ACC112 (cell line): ENCODE measurements at regions not wholly inside any gene's neighbourhood (a gene's known extent, or its start where the extent isn't known, plus 50 kb on each side); places are given as distances from the start of the nearest gene placed in this dataset.

ENCODE experiments used
- H2AFZ ChIP-seq: fragments of 200-600 bp; sonication (generic); one replicate; pipeline ENCODE4 v1.6.0; 2017; ENCODE audit warnings: antibody characterized with exemption, low read length; ENCODE audit not compliant: unreplicated experiment
- H3K27ac ChIP-seq: fragments of 200-600 bp; sonication (generic); 2 replicates; pipeline ENCODE4 v1.5.1; 2014; ENCODE audit warnings: low read depth, mild to moderate bottlenecking, antibody characterized with exemption, low read length, moderate library complexity
- H3K27me3 ChIP-seq: fragments of 200-600 bp; sonication (generic); 2 replicates; pipeline ENCODE4 v1.6.1; 2014; ENCODE audit warnings: mild to moderate bottlenecking, antibody characterized with exemption, low read length, moderate library complexity, mixed read lengths; ENCODE audit not compliant: insufficient read depth
- H3K36me3 ChIP-seq: fragments of 200-600 bp; sonication (generic); 2 replicates; pipeline ENCODE4 v1.6.1; 2016; ENCODE audit warnings: mild to moderate bottlenecking, antibody characterized with exemption, low read length, moderate library complexity, mixed read lengths; ENCODE audit not compliant: insufficient read depth
- H3K4me1 ChIP-seq: fragments of 200-600 bp; sonication (generic); one replicate; pipeline ENCODE4 v1.6.1; 2016; ENCODE audit warnings: low read length, mixed read lengths; ENCODE audit not compliant: insufficient read depth, unreplicated experiment, control insufficient read depth
- H3K4me3 ChIP-seq: fragments of 200-600 bp; sonication (generic); 2 replicates; pipeline ENCODE4 v1.5.1; 2014; ENCODE audit warnings: mild to moderate bottlenecking, low read depth, low read length
- H3K79me2 ChIP-seq: fragments of 200-600 bp; sonication (generic); one replicate; pipeline ENCODE4 v1.6.0; 2016; ENCODE audit warnings: low read length; ENCODE audit not compliant: control insufficient read depth, unreplicated experiment, insufficient read depth

DNA sequence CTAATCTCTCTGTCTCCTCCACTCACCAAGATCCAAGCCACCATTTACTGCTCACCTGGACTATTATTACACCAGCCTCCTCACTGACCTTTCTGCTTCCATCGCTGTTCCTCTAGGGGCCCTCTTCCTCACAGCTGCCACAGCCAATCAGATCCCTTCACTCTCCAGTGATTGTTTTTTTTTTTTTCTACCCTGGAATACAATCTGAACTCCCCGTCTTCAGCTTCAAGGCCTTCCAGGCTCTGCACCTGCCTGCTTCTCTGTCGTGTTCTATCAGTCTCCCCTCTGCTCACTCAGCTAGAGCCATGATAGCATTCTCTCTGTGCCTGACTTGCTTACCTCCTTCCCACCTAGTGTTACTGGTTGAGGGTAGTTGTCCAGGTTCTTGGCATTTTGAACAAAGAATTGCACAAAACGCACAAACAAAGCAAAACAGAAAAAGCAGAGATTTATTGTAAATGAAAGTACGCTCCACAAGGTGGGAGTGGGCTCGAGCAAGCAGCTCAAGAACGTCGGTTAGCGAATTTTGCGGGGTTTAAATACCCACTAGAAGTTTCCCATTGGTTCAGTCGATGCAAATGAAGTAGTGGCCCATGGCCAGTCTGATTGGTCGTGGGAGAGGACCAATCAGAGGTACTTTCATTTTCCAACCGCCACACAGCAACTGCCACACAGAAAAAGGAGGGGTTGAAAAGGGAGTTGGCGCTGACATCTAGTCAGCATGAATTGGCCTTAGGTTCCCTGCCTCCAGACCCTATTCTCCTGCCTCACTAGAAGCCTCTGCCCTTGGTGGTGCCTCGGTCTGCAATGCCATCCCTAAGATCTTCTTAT lies 188.9 kb downstream of the TLE3 start:
- Histone ChIP-seq H3K36me3 (no peaks in the 10 kb centered on the region), H3K79me2 (no peaks in the 10 kb centered on the region), H3K27ac (no peak overlapping the region), H3K4me3 (no peak overlapping the region), H3K4me1 (no peaks in the 10 kb centered on the region), H3K27me3 (peaks cover 40% of the 10 kb centered on the region), H2AFZ (no peak overlapping the region)

- peaks cover 47% of the 10 kb centered on the region for H3K27me3 ChIP-seq
- H3K27ac ChIP-seq: no peak overlapping the region
- no peak overlapping the region for H3K4me3 ChIP-seq
- no peaks in the 10 kb centered on the region for H3K4me1 ChIP-seq
- no peaks in the 10 kb centered on the region for H3K36me3 ChIP-seq
- no peak overlapping the region for H2AFZ ChIP-seq
- no peaks in the 10 kb centered on the region for H3K79me2 ChIP-seq
Observed at GRCh38 chr15:69909719-69910444, 187.8 kb downstream of the TLE3 start.

DNA sequence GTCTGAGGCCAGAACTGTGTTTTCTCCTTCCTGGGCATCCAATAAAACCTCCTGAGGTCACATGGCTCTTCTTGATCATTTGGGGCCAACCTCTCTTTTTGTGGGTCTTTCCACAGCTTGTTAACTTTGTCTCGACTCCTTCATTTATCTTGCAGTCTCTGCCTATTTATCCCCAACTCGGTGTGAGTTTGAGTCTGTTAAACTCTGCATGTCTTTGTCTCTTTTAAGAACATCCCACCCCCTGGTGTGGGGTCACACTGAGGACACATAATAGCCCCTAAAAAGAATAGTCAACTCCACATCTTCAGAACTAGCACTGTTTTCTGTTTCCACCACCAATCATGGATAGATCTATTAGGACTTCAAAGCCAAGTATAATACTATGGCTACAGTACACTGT lies 187.2 kb downstream of the TLE3 start:
- H2AFZ ChIP-seq: no peak overlapping the region

GRCh38 chr15:69912116-69912515 lies 185.6 kb downstream of the TLE3 start:
- Histone ChIP-seq H3K27ac (no peak overlapping the region), H3K4me1 (no peaks in the 10 kb centered on the region), H3K27me3 (peaks cover 65% of the 10 kb centered on the region)

More for the DNA sequence above, 187.2 kb downstream of the TLE3 start:
- no peaks in the 10 kb centered on the region for H3K79me2 ChIP-seq
- H3K36me3 ChIP-seq: no peaks in the 10 kb centered on the region
- no peaks in the 10 kb centered on the region for H3K4me1 ChIP-seq
- no peak overlapping the region for H3K4me3 ChIP-seq
- H3K27ac ChIP-seq: no peak overlapping the region
- H3K27me3 ChIP-seq: peaks cover 50% of the 10 kb centered on the region

GRCh38 chr15:69914040-69914439 lies 183.7 kb downstream of the TLE3 start:
- no peak overlapping the region for H3K27ac ChIP-seq
- H3K4me3 ChIP-seq: no peak overlapping the region
- no peak overlapping the region for H2AFZ ChIP-seq
- H3K36me3 ChIP-seq: no peaks in the 10 kb centered on the region
- no peaks in the 10 kb centered on the region for H3K79me2 ChIP-seq
- peaks cover 78% of the 10 kb centered on the region for H3K27me3 ChIP-seq
- H3K4me1 ChIP-seq: no peaks in the 10 kb centered on the region

More at GRCh38 chr15:69912116-69912515, 185.6 kb downstream of the TLE3 start:
- Histone ChIP-seq H3K79me2 (no peaks in the 10 kb centered on the region), H3K36me3 (no peaks in the 10 kb centered on the region), H2AFZ (no peak overlapping the region), H3K4me3 (no peak overlapping the region)

DNA sequence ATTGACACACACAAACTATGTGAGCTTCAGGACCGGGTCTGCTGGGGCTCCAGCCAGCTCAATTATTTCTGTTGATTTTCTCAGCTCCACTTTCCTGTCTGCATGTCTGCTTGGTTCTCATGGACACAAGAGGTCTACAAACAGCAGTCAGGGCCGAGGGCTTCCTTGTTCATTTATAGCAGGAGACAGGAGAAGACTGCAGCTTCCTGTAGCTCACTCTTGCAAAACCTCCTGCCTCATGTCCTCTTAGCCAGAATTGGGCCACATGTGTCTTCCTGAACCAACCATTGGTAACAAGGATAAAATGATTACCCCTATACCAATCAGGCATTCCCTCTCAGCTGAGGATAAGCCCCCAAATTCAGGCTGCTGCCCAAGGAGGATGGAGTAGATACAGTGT lies 182.8 kb downstream of the TLE3 start:
- Histone ChIP-seq H2AFZ (no peak overlapping the region), H3K79me2 (no peaks in the 10 kb centered on the region), H3K4me1 (no peaks in the 10 kb centered on the region), H3K27me3 (peaks cover 79% of the 10 kb centered on the region), H3K27ac (no peak overlapping the region), H3K4me3 (no peak overlapping the region), H3K36me3 (no peaks in the 10 kb centered on the region)

DNA sequence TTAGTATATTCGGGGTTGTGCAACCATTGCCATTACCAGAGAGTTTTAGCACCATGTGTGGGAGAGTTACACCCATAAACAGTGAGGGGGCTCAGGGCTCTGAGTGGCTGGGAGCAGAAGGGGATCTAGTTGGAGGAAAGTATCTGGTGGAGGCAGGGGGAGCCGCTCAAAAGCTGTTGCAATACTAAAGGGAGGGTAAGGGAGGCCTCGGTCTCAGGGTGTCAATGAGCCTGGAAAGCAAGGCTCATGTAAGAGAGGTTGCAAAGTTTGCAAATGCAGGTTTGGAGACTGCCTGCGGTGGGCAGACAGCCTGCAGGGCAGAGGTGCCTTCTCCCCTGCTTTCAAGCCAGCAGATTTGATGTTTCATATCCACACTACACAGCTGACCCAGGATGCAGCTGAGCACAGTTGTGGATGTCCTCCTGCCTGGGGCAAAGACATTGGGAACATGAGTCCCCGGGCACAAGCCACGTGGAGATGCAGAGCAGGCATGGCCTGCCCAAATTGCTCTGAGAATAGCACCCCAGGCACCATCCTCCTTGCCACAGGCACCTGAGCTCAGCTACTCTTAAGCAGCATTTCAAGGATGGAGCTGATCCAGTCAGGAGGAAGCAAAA lies 181.4 kb downstream of the TLE3 start:
- Histone ChIP-seq H3K27ac (no peak overlapping the region), H2AFZ (no peak overlapping the region), H3K79me2 (no peaks in the 10 kb centered on the region), H3K27me3 (peaks cover 66% of the 10 kb centered on the region), H3K4me3 (no peak overlapping the region), H3K36me3 (no peaks in the 10 kb centered on the region), H3K4me1 (no peaks in the 10 kb centered on the region)

- no peaks in the 10 kb centered on the region for H3K36me3 ChIP-seq
- H2AFZ ChIP-seq: no peak overlapping the region
- no peak overlapping the region for H3K27ac ChIP-seq
- H3K4me3 ChIP-seq: no peak overlapping the region
- no peaks in the 10 kb centered on the region for H3K79me2 ChIP-seq
- peaks cover 58% of the 10 kb centered on the region for H3K27me3 ChIP-seq
- H3K4me1 ChIP-seq: no peaks in the 10 kb centered on the region
Observed at GRCh38 chr15:69917056-69917455, 180.7 kb downstream of the TLE3 start.

GRCh38 chr15:69919816-69920215 lies 177.9 kb downstream of the TLE3 start:
- no peaks in the 10 kb centered on the region for H3K79me2 ChIP-seq
- H2AFZ ChIP-seq: no peak overlapping the region
- H3K4me1 ChIP-seq: no peaks in the 10 kb centered on the region
- no peaks in the 10 kb centered on the region for H3K36me3 ChIP-seq
- H3K27ac ChIP-seq: no peak overlapping the region
- no peak overlapping the region for H3K4me3 ChIP-seq
- peaks cover 53% of the 10 kb centered on the region for H3K27me3 ChIP-seq

DNA sequence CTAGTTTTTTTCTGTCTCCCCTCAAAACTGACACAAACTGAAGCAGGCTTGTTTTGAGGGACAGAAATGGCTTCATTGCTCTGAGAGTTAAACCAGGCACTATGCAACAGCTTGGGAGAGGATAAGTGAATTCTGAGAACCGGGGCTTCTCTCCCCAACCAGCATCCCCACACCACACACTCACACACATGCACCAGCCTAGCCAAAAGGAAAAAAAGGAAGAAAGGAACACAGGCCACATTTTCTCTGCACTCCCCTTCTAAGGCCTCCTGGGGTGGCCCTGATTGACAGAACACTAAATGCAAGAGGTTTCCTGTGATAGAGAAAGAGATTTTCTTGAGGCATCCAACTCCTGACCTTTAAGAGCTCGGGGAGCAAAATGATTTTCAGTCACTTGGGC lies 177.5 kb downstream of the TLE3 start:
- Histone ChIP-seq H3K79me2 (no peaks in the 10 kb centered on the region), H3K4me1 (no peaks in the 10 kb centered on the region), H3K36me3 (no peaks in the 10 kb centered on the region), H3K27me3 (peaks cover 51% of the 10 kb centered on the region), H3K27ac (no peak overlapping the region), H2AFZ (no peak overlapping the region), H3K4me3 (no peak overlapping the region)
